ENCODE measurements at regions not wholly inside any gene's neighbourhood (a gene's known extent, or its start where the extent isn't known, plus 50 kb on each side); places are given as distances from the start of the nearest gene placed in this dataset.
"Not testable (repeated sequence)": the region's sequence is repeated elsewhere in the genome, so short reads cannot be mapped to it uniquely, and the experiment has no call there.

DNA sequence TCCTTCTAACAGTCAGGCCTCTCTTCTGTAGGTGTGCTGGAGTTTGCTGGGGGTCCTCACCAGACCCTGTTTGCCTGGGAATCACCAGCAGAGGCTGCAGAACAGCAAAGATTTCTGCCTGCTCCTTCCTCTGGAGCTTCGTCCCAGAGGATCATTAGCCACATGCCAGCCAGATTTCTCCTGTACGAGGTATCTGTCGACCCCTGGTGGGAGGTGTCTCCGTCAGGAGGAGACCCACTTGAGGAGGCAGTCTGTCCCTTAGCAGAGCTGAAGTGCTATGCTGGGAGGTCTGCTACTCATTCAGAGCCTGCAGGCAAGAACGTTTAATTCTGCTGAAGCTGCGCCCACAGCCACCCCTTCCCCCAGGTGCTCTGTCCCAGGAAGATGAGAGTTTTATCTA, 611.1 kb upstream of the COBL start:
- no peaks in the 10 kb centered on the region for H3K27me3 Mint-ChIP-seq
- H3K36me3 Mint-ChIP-seq: no peaks in the 10 kb centered on the region
- H3K4me1 Mint-ChIP-seq: no peaks in the 10 kb centered on the region
- peaks cover 15% of the 10 kb centered on the region for H3K9me3 Mint-ChIP-seq
- H3K4me3 Mint-ChIP-seq: no peak overlapping the region
- H3K27ac Mint-ChIP-seq: no peak overlapping the region

DNA sequence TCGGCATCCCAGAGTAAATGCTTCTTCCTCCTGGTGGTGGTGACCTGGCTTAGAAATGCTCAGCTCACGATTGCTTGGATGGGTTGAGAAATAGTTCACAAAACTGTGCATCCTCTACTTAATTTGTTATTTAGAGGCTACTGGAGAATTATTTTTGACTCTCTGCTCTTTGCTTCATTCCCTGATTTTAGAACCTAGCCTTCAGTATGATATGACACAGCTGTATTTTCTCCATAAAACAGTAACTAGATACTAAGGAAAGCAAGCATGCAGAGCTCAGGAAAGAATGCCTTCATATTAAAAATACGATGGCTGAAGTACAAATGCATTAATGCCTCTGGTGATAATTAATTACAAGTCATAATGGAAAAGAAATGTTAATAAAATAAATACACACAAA, 602.0 kb upstream of the COBL start:
- Mint-ChIP-seq H3K27me3 (no peaks in the 10 kb centered on the region), H3K27ac (no peak overlapping the region), H3K4me1 (no peaks in the 10 kb centered on the region), H3K4me3 (no peak overlapping the region), H3K36me3 (no peaks in the 10 kb centered on the region), H3K9me3 (peaks cover 17% of the 10 kb centered on the region)

DNA sequence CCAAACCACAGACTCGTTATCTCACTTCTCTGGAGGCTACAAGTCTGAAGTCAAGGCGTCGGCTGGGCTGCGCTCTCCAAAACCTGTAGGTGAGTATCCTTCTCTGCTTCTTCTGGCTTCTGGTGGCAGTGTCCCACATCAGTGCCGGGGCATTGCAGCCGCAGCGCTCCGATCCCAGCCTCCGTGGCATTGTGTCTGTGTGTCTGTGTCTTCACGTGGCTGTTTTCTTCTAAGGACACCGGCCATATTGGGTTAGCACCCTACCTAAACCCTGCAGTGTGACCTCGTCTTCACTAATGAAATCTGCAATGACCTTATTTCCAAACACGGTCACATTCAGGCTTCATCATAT, 584.9 kb upstream of the COBL start:
- H3K9me3 Mint-ChIP-seq: peaks cover 8% of the 10 kb centered on the region
- H3K27me3 Mint-ChIP-seq: no peaks in the 10 kb centered on the region
- H3K36me3 Mint-ChIP-seq: no peaks in the 10 kb centered on the region
- H3K4me1 Mint-ChIP-seq: no peaks in the 10 kb centered on the region
- no peak overlapping the region for H3K27ac Mint-ChIP-seq
- no peak overlapping the region for H3K4me3 Mint-ChIP-seq

DNA sequence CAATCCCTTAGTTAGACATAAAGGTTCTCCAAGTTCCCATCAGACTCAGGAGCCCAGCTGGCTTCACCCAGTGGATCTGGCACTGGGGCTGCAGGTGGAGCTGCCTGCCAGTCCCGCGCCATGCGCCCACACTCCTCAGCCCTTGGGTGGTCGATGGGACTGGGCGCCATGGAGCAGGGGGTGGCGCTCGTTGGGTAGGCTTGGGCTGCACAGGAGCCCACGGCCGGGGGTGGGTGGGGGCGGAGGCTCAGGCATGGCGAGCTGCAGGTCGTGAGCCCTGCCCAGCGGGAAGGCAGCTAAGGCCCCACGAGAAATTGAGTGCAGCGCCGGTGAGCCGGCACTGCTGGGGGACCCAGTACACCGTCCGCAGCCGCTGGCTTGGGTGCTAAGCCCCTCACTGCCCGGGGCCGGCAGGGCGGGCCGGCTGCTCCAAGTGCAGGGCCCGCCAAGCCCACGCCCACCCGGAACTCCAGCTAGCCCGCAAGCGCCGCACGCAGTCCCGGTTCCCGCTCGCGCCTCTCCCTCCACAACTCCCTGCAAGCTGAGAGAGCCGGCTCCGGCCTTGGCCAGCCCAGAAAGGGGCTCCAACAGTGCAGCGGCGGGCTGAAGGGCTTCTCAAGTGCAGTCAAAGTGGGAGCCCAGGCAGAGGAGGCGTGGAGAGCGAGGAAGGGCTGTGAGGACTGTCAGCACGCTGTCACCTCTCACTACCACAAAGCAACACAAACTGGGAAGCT, 584.3 kb upstream of the COBL start:
- not testable (repeated sequence) for H3K27ac Mint-ChIP-seq, H3K4me3 Mint-ChIP-seq, H3K36me3 Mint-ChIP-seq, H3K4me1 Mint-ChIP-seq, H3K27me3 Mint-ChIP-seq
- peaks cover 12% of the 10 kb centered on the region for H3K9me3 Mint-ChIP-seq

DNA sequence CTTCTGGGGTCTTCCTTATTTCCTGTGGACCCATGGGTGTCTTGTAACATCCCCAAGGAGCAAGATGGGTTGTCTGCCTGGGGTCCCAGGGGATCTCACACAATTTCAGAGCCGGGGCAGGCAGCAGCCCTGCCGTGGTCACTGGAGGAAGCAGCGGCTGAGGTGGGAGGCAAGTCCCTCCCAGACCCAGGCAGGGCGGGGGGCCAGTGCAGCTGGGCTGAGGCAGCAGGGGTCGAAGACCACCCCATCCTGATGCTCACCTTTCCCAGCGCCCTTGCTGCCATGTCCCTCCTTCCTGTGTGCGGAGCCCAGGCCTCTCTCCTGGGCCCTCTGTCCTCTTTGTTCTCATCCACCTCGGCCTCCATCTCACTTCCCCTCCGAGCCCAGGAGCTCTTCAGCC, 583.0 kb upstream of the COBL start:
- Mint-ChIP-seq H3K4me3 (no peak overlapping the region), H3K27ac (no peak overlapping the region), H3K4me1 (no peaks in the 10 kb centered on the region), H3K36me3 (no peaks in the 10 kb centered on the region), H3K9me3 (peaks cover 4% of the 10 kb centered on the region), H3K27me3 (no peaks in the 10 kb centered on the region)

DNA sequence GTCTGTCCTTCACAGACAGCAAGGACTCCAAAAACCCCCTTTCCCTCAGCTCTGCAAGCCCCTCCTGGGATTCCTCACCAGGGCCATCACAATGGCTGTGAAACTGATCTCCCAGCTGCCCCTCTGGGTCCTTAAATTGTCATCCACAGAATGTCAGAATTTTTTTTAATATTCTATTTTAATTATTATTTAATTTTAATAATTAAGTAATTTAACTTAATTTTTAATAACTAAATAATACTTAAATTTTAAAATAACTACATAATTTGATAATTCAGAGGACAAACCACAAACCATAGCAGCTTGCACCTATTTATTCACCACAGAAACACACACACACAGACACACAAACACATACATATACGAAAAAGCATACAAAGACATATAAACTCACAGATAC, 565.8 kb upstream of the COBL start:
- no peaks in the 10 kb centered on the region for H3K27me3 Mint-ChIP-seq
- H3K27ac Mint-ChIP-seq: no peak overlapping the region
- no peaks in the 10 kb centered on the region for H3K9me3 Mint-ChIP-seq
- no peak overlapping the region for H3K4me3 Mint-ChIP-seq
- H3K36me3 Mint-ChIP-seq: no peaks in the 10 kb centered on the region
- no peaks in the 10 kb centered on the region for H3K4me1 Mint-ChIP-seq

DNA sequence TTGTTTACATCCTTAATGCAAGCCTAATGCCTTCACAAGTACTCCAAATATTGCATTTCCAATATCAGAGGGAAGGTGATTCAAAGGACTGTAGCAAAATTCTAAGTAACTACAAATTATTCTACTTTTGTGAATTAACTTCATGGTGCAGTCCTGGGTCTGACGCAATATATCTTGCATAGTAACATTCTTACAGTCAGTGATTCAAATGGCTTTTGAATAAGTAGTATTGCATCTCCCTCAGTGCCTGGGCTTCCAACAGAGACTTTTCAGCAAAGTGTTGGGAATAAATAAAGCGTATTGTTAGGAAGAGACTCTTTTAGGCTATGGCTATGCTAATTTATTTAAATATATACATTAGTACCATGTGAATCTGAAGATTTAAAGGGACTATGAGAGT, 564.7 kb upstream of the COBL start:
- no peaks in the 10 kb centered on the region for H3K27me3 Mint-ChIP-seq
- H3K9me3 Mint-ChIP-seq: no peaks in the 10 kb centered on the region
- no peak overlapping the region for H3K27ac Mint-ChIP-seq
- no peaks in the 10 kb centered on the region for H3K36me3 Mint-ChIP-seq
- no peaks in the 10 kb centered on the region for H3K4me1 Mint-ChIP-seq
- H3K4me3 Mint-ChIP-seq: no peak overlapping the region

DNA sequence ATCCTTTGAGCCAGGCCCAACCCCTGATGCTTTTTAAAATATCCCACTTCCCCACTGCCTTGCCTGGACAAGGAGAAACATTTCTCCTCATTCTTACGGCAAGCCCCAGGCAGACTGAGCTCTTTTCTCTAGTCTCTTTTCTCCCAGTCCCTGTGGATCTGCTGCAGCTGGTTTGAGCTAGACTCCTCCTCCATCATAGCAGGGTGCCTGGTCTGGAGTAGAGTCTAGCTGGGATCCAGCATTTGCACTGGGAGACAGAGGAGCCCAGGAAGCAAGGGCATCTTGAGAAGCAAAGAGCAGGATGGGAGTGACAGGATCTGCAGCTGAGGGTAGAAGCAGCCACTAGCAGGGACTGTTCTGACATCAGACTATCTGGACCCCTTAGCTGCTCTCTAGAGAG, 562.3 kb upstream of the COBL start:
- Mint-ChIP-seq H3K9me3 (no peaks in the 10 kb centered on the region), H3K4me3 (no peak overlapping the region), H3K4me1 (no peaks in the 10 kb centered on the region), H3K36me3 (no peaks in the 10 kb centered on the region), H3K27ac (no peak overlapping the region), H3K27me3 (no peaks in the 10 kb centered on the region)

DNA sequence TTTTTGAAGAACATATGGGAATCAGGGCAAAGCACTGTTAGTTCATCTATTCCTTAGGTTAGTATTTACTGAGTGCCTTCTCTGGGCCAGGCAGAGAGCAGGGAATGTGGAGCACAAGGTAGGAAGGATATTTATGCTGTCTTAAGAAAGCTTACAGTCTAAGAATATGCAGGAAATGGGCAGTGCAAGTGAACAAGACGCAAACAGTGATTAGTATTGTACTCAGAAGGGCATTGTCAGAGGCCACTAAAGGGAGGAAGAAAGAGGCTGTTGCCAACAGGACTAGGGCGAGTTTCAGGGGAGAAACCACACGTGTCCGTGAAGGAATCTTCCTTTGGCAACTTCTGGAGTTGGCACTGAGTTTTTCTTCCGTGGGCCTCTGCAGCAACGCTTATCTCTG, 552.8 kb upstream of the COBL start:
- Mint-ChIP-seq H3K27me3 (no peaks in the 10 kb centered on the region), H3K36me3 (no peaks in the 10 kb centered on the region), H3K9me3 (no peaks in the 10 kb centered on the region), H3K27ac (no peak overlapping the region), H3K4me3 (no peak overlapping the region), H3K4me1 (no peaks in the 10 kb centered on the region)

DNA sequence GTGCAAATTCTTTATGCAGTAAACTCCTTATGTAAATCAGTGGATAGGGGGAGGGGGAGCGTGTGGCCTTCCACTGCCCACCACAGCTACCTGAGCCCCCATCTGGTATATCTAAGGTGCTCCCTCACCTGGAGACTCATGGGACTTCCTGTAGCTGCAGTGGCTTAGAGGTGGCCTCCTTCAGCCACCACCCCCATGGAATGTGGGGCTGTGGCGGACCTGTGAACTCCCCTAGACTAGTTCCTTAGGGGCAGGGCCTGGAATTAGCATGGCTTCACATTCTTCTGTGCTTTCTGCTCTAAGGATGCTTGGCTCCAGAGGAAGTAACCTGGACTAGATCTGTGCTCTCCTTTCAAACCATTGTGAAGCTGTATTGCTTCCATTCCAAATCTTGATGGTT, 550.5 kb upstream of the COBL start:
- no peaks in the 10 kb centered on the region for H3K36me3 Mint-ChIP-seq
- H3K9me3 Mint-ChIP-seq: no peaks in the 10 kb centered on the region
- H3K4me1 Mint-ChIP-seq: no peaks in the 10 kb centered on the region
- no peaks in the 10 kb centered on the region for H3K27me3 Mint-ChIP-seq
- no peak overlapping the region for H3K27ac Mint-ChIP-seq
- H3K4me3 Mint-ChIP-seq: no peak overlapping the region

DNA sequence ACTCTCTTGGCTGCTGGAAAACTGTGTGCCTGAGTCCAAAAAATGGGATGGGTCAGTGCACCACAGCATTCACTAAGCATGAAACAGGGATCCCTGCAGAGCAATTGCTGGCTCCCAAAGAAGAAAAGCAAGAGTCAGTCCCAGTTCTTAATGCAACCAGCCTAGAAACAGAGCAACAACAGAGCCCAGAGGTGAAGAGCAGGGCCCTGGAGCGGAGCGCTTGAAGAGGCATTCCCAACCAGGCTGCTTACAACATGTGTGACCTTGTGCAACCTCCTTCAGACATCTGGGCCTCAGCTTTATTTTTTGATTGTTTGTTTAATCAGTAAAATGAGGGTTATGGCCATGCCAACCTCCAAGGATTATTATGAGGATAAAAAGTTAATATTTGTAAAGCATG, 543.7 kb upstream of the COBL start:
- H3K27ac Mint-ChIP-seq: no peak overlapping the region
- H3K36me3 Mint-ChIP-seq: no peaks in the 10 kb centered on the region
- no peaks in the 10 kb centered on the region for H3K4me1 Mint-ChIP-seq
- no peaks in the 10 kb centered on the region for H3K9me3 Mint-ChIP-seq
- no peaks in the 10 kb centered on the region for H3K27me3 Mint-ChIP-seq
- no peak overlapping the region for H3K4me3 Mint-ChIP-seq

DNA sequence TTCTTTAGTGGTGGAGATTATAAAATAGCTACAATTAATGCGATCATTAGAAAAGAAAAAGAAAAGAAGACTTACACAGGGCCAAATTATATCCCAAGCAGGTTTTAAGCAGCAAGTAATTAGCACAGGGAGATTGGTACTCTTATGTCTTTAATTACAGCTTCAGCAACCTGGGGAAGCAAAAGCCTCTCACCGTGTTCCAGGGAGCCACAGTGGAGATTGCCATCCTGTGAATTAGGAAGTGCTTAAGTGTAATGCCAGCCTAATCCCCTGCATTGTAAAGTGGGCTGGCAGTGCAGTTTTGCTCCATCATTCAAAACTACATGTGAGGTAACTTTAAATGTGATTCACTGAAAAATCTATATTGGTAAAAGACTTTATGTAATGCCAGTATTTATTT, 533.5 kb upstream of the COBL start:
- H3K27ac Mint-ChIP-seq: no peak overlapping the region
- no peaks in the 10 kb centered on the region for H3K4me1 Mint-ChIP-seq
- H3K4me3 Mint-ChIP-seq: no peak overlapping the region
- peaks cover 5% of the 10 kb centered on the region for H3K9me3 Mint-ChIP-seq
- no peaks in the 10 kb centered on the region for H3K36me3 Mint-ChIP-seq
- H3K27me3 Mint-ChIP-seq: no peaks in the 10 kb centered on the region

DNA sequence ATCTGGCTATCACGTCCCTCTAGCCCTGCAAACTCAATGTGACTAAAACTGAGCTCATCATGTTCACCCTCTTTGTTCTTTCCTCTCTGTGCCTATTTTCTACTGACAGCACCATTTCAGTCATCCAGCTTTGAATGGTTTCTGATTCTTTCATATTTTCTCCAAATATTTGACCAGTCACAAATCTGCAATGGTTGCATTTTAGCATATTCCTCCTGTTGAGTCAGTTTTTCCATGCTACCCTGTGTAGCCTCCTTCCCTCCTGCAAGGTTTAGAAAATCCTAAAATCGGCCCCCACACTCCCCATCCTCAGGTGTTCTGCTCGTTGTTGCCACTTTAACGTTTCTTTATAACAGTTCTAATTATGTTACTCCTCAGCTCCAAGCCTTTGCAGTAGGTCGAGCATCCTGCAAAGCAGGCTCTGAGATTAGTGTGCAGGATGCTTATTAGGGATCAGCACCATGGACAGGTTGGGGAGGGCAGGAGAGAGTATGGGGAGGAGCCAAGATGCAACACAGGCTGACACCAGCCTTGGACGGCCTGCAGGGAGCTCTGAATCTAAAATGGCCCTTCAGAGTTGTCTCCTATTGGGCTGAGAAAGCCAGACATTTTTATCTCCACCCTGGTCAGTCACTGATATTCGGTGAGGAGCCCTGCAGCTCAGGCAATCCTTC, 531.0 kb upstream of the COBL start:
- Mint-ChIP-seq H3K9me3 (peaks cover 5% of the 10 kb centered on the region), H3K4me3 (no peak overlapping the region), H3K36me3 (no peaks in the 10 kb centered on the region), H3K27ac (no peak overlapping the region), H3K4me1 (no peaks in the 10 kb centered on the region), H3K27me3 (no peaks in the 10 kb centered on the region)

DNA sequence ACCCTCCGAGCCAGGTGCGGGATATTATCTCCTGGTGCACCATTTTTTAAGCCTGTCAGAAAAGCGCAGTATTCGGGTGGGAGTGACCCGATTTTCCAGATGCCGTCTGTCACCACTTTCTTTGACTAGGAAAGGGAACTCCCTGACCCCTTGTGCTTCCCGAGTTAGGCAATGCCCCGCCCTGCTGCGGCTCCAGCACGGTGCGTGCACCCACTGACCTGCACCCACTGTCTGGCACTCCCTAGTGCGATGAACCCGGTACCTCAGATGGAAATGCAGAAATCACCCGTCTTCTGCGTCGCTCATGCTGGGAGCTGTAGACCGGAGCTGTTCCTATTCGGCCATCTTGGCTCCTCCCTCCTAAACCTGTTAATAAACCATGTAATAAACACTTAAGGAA, 522.5 kb upstream of the COBL start:
- not testable (repeated sequence) for H3K4me1 Mint-ChIP-seq, H3K27ac Mint-ChIP-seq, H3K9me3 Mint-ChIP-seq, H3K27me3 Mint-ChIP-seq, H3K36me3 Mint-ChIP-seq, H3K4me3 Mint-ChIP-seq

DNA sequence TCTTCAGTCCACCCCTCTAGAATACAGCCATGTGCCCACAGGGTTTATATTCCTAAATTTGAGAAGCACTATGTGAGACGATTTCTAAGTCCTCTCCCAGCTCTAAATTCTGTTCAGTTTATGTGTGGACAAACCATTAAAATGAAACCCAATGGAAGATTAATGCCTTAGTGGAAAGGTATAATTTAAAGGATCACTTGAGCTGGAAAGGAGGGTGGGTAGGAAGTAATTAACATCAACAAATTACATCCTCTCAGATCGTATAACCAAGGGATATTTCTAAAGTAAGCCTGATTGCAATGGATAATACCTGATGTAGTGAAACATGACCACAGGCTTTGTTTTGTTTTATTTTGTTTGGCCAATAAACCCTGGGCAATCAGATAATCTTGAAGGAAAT, 511.0 kb upstream of the COBL start:
- Mint-ChIP-seq H3K4me1 (no peaks in the 10 kb centered on the region), H3K27me3 (no peaks in the 10 kb centered on the region), H3K9me3 (peaks cover 14% of the 10 kb centered on the region), H3K36me3 (no peaks in the 10 kb centered on the region), H3K4me3 (no peak overlapping the region), H3K27ac (no peak overlapping the region)

DNA sequence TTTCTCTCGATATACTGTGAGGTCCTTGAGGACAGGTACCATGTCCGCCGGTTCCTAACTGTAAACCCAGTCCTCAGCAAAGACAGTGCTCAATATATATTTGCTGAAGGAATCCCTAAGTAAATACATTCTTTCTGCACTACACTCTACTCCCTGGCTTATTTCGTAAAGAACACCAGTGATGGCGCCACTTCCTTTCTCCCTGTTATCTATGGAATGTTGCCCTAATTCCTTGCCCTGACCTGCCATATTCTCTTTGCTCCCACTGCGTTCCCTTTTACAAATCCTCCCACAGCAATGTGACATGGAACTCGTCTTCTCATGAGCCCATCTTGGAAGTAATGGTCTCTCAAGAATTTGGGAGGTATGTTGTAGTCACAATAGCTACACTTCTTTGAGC, 507.4 kb upstream of the COBL start:
- Mint-ChIP-seq H3K27me3 (no peaks in the 10 kb centered on the region), H3K4me3 (no peak overlapping the region), H3K36me3 (no peaks in the 10 kb centered on the region), H3K4me1 (no peaks in the 10 kb centered on the region), H3K9me3 (peaks cover 11% of the 10 kb centered on the region), H3K27ac (no peak overlapping the region)

DNA sequence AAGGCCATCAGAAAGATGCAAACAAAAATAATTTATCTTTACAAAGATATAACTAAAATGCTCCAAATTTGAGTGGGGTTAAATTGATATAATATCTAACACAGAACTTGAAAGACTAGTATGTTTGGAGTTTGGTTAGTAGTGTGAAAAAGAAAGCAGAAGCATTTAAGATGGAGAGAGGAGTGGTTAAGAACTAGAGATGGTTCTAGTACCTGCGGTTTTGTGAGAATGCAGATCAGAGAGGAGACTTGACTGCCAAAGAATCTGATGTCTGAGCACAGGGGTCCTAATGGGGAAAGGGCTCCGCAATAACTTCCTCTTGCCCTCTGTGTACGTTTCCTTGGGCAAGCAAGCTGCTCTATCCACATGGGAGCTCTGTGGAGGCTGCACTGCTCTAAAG, 506.8 kb upstream of the COBL start:
- H3K4me3 Mint-ChIP-seq: no peak overlapping the region
- H3K4me1 Mint-ChIP-seq: no peaks in the 10 kb centered on the region
- H3K27ac Mint-ChIP-seq: no peak overlapping the region
- H3K27me3 Mint-ChIP-seq: no peaks in the 10 kb centered on the region
- peaks cover 8% of the 10 kb centered on the region for H3K9me3 Mint-ChIP-seq
- no peaks in the 10 kb centered on the region for H3K36me3 Mint-ChIP-seq
